ENCODE measurements at regions not wholly inside any gene's neighbourhood (a gene's known extent, or its start where the extent isn't known, plus 50 kb on each side); places are given as distances from the start of the nearest gene placed in this dataset.

GRCh38 chr10:128952856-128953255, 514.2 kb upstream of the MGMT start:
- no peak for DNase-seq

DNA sequence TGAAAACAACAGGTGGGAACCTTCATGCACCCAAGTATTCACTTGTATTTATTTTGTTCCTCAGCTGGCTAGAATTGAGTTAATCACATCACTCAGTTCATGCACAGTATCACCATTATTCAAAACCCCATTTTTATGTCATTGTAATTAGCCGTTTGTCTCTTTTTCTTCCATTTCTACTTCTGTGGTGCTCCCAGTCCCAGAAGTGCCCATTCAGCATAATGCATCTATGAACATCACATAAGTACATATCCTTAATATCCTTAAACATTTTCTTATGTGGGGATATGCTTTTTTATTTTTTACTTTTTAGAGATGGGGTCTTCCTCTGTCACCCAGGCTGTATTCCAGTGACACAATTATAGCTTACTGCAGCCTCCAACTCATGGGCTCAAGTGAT, 510.9 kb upstream of the MGMT start:
- no peak for DNase-seq

DNA sequence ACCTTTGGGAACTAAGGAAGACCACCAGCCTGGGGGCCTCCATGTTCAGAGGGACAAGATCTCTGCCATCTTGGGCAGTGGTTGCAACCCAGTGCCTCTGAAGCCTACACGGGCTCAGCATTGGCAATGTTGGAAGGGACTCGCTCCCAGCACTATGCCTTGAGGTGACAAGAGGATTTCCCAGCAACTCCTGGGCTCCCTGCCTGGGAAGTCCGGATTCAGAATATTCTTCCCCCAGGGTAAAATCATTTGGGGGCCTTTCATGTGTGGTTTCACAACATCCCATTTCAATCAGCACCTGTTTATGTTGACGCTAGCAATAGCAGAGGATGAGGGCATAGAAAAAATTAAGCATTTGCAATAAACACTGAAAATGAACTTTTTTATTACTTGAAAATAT, 509.8 kb upstream of the MGMT start:
- DNase-seq = no peak

- DNase-seq = no peak
Measured at GRCh38 chr10:128958834-128959690, 508.0 kb upstream of the MGMT start.

DNA sequence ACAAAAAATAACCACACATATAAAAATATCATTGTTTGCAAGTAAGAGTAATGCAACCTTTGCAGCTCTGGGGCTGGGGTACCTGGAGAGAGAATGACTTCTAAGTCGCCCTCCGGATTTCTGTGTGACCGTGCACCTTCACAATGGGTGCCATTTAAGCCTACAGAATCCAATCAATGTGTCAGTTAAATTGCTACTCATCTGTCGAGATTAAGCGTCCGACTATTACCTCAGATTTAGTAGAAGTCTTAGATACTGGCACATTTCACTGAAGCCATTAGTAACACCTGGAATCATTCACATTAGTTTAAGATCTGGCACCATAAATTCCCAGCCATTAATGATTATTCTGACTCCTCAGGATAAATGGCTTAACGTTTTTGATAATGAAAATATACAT, 507.3 kb upstream of the MGMT start:
- DNase-seq = no peak

DNA sequence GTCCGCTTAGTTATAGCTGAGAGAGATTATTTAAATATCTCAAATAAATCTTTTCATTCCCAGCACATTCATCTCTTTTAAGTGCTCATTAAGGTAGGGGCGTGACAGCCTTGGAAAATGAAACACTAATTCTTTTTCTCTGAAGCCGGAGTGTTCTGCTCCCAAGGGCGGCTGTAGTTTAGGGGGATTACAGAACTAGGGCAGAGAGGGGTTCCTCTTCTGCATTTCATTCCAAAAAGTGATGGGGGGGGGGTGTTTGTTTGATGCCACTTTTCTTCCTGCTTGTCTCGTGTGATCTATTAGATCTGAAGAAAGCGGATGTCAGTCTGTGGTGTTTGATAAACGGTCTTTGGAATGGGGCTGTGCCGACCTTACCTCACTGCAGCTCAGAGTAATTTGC, 506.5 kb upstream of the MGMT start:
- no peak for DNase-seq

GRCh38 chr10:128962182-128962581, 504.9 kb upstream of the MGMT start:
- no peak for DNase-seq

GRCh38 chr10:128963211-128964099, 503.6 kb upstream of the MGMT start:
- DNase-seq = no peak

DNA sequence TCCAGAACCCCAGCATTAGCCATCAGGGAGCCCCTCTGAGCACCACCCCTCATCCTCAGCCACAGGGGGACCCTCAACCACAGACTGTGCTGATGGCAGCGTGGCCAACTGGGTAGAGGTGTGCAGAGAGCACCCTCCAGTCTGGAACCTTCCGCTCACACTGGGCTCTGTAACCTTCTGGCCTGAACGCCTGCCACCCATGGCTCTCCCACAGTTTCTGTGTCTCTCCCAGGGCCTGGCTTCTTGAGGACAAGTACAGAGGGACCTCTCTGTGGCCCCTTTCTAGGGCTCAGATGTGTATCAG, 503.0 kb upstream of the MGMT start:
- no peak for DNase-seq

DNA sequence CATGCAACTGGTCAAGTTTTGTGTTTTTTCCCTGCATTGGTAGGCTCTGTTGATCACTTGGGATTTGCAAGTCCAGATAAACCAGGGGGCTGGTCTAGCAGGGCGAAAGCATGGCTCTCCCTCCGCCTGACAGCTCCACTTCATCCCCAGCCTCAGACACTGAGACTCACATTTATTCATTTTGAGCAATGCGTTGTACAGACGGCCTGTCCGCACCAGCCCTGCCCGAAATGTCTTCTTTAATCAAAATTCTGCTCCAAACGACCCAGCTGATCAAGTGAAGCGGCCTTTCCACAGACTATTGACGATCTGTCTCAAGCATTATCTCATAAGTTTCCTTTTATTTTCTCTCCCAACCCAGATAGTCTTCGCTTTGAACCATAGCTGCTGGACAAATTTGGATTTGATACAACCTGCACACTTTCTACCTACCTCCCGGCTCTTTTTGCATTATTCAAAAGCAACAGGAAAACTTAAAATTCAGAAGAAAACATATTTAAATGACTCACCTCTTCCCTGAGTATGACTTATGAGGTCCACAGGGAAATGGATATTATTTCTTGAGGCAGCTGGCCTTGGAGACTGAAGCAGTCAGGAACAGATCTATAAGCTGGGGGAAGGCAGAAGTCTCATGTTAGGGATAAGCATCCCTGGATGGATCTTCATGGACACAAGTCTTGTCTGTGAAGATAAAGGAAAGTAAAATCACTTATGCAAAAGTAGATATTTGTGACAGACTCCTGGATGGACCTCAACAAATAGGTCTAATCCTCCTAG, 498.9 kb upstream of the MGMT start:
- no peak for DNase-seq

GRCh38 chr10:128969551-128969950, 497.5 kb upstream of the MGMT start:
- DNase-seq = no peak

DNA sequence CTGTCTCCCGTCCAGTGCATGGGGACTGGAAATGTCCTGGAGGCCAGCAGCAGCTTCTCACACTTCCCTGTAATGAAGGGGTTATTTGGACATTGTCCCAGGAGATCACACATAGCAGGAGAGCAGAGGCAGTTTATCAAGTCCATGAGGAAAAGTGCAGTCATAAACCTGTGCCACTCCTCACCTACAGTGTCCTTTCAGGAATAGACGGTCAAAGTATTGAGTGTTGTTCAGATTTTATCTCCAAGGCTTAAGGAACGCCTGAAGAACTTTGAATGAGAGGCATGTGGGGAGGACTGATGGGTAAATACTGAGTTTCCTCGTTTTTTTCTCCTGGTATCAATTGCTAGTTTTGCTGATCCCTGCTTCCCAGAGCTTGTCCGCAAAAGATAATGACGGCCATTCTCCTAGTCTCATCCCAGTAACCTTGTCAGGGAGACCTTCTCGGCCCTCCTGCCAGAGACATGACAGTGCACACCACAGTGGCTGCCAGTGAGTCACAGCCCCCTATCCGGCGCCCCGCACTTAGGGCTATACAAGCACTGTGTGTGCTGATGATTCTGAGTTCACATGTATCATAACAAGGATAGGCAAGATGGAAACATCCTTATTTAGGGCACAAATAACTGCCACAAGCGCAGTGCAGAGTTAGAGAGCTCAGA, 495.5 kb upstream of the MGMT start:
- DNase-seq = no peak

GRCh38 chr10:128972036-128972405, 495.0 kb upstream of the MGMT start:
- no peak for DNase-seq

- DNase-seq = no peak
Measured at GRCh38 chr10:128973221-128973620, 493.8 kb upstream of the MGMT start.

DNA sequence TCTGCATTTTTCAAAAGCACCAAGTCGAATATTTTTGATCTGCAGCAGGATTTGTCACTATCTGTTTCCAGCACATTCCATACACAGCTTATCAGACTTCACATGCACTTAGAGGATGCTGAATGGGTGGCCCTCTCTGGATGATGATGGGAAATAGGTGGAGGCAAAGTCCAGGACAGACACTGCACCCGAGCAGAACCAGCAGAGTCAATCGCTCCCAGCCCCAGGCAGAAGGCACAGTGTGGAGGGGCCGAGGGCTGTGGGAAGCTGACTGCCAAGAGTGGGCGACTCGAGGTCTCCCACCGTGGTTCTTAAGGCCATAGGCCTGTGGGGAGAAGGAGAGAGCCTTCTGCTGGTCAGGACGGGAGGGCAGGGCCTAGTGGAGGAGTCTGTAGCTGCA, 490.2 kb upstream of the MGMT start:
- DNase-seq = no peak

- DNase-seq = no peak
Measured at GRCh38 chr10:128978211-128978610, 488.8 kb upstream of the MGMT start.

DNA sequence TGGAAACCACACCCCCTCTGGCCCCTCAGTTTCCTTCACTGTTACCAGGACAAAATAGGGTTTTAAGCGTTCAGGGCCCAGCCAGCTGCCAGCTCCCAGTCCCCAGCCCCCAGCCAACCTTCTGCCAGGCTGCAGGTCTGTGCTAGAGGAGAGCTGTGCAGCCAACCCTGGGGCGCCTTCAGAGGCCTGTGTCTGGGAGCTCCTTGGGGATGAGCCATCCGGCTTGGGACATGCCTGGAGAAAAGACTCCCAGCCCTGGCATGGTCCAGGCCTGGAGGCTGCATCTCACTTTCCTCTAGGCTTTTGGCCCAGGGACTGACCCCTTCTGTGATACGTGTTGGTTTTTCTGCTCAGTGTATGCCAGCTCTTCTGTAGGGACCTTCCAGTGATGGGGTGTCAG, 487.6 kb upstream of the MGMT start:
- no peak for DNase-seq

- no peak for DNase-seq
Measured at GRCh38 chr10:128981251-128981650, 485.8 kb upstream of the MGMT start.

DNA sequence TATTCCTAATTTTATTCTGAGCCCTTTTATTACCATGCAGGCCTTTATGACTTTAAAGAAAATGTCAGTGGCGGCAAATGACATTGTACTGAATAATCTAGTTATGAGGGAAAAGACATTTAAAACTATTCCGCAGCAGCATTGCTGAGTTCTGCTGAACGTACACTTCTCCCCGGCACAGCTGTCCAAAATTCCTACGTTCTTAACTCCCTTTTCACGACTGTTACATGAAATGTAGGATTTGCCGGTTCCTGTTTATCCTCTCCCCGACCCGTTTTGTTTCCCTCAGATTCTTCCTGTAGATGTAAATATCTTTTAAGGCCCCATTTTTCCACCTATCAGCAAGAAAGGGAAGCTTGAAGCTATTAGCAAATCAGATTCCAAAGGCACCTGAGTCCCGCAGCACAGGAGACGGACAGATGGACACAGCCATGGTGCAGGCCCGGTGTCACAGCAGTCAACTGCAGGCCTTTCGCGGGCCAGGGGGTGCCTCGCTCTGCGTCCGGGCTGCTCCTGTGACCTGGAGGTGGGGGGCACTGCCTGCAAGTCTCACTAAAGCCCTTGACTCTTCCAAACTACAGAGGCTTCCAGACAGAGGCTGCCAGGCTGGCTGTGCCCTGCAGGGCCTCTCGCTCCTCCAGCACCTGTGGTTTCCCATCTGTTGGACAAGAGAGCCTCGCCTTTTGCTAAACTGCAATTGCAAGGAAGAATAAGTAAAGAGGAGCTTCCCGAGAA, 485.0 kb upstream of the MGMT start:
- DNase-seq = no peak

GRCh38 chr10:128982616-128982915, 484.5 kb upstream of the MGMT start:
- DNase-seq = no peak

- no peak for DNase-seq
Measured at GRCh38 chr10:128985036-128985435, 482.0 kb upstream of the MGMT start.
